HG03060 (cell line): ENCODE measurements at regions not wholly inside any gene's neighbourhood (a gene's known extent, or its start where the extent isn't known, plus 50 kb on each side); places are given as distances from the start of the nearest gene placed in this dataset.

Experiments
- ATAC-seq: cut with Tn5 transposase; IDR thresholded peaks from one replicate; pipeline ENCODE4 v1.9.1; 2021; ENCODE audit warnings: low read depth, moderate number of reproducible peaks; ENCODE audit not compliant: unreplicated experiment

DNA sequence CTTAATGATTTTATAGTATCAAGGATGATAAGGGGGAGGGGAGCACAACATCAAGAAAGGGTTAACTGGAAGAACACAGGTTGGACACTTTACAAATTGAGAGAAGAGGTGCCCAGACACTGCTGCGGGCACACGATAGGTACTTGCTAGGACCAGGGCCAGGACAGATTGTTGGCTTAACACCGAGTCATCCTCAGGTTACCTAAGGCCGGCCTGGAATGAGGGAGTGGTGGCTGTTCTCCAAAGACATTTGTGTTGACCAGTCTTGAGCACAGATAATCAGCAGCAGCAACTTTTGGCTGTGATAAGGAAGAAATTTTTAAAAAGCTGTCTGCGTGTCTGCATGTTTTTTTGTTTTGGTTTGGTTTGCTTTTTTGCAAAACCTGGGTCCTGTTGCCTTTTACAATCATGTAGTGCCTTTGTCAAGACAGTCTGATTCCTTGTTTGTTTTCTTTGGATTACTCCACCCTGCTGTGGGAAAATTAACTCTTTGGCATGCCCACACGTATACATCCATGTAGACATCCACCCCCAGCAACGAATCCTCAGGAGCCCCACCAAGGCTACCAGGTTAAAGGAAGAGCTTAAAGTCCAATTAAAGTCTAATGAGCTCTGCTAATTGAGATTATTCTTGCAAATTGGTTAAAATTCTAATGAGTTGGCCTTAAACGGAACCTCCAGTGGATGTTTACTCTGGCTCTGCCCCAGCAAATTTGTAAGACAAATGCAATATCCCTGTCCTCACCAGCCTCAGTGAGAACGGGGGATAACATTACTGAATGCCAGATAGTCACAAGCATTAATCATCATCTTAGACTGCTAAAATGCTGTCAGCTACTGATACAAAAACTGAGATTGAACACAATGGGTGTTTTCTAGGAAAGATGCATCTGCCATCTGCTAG is 382.3 kb downstream of the ACTL7B start:
- ATAC-seq: no peak

DNA sequence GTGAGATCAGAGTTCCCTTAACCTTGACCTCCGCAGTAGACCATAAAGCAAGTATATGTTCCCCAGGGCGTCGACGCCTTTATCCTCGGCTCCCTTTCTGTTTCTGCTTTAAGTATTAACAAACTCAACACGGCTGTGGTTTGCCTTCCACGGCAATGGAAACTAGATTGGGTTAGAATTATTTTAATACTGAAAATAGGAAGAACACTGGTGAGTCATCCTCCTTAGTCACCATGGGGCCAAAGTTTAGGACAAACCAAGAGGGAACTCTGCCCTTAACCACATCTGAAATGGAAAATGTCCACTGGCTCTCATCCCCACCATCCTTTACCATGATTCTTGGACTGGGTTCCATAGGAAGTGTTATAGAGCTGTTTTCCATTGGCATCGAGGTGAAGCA is 386.1 kb downstream of the ACTL7B start:
- no peak for ATAC-seq

DNA sequence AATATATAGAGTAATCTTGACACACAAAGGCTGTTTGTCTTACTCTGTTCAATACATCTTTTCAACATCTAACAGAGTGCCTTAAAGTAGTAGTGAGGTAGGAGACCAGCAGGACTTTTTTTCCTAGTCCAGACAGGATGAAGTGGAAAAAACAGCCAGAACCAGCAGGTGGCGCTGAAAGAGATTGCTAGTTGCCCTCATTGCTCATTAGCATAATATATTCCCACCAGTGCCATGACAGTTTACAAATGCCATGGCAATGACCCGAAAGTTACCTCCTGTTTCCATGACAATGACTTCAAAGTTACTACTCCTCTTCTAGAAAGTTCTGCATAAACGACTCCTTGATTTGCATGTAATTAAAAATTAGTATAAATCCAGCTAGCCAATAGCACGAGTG is 387.4 kb downstream of the ACTL7B start:
- ATAC-seq: no peak

DNA sequence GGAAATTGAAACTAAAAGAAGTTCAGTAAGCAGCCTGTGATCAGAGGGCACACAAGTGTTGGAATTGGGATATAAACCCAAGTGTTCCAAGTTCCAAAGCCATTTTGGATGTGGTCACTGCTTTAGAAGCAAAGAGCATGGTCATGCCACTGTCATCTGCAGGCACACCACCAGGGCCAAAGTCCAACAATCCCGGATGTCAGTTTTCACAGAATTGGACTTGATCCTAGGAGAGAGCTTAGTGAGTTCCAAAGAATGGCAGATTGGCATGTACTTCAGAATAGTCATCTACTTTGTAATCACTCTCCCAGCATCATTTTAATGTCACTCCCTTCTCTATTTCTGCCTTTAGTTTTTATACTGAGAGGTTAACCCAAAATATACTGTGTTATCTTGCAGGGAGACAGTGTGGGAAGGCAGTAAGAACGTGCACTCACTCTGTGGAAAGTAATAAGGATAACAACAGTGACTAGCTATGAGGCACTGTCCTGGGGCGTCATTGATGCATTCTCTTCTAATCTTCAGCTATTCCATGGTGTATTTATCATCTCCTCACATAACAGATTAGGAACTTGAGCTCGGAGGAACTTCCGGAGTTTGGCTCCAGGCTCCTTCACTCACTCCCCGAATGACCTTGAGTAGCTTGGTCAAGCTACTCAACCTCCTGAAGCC is 388.0 kb downstream of the ACTL7B start:
- no peak for ATAC-seq

DNA sequence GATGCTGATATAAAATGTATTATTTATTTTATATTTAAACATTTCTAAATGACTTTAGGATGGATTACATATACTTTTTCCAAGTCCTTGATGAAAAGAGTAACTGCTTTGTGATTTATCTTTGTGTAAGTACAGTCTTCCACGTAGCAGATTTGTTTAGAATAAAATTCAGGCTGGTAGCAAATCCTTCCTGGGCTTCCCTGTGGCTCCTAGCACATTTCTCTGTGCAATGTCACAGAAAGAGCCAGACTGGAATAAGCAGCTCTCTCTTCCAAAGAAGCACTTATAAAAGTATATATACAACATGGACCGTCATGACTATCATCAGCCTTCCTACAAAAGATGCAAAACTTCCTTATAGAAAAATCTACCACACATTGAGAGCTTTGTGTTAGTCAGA is 388.6 kb downstream of the ACTL7B start:
- no peak for ATAC-seq

DNA sequence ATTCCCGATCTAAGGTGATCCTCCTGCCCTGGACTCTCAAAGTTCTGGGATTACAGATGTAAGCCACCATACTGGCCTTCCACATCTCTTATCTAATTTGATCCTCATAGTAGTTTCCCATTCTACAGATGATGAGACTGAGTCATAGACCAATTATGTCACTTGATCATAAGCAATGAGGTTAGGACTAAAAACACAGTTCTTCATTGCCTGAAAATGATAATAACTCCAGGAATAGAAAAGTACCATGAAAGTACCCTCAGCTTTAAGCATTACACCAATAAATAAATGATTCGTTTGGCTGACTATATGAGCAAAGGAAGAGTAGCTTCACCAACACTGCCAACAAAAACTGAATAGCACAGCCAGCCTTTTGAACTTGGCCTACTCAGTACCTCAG is 389.5 kb downstream of the ACTL7B start:
- ATAC-seq: no peak

DNA sequence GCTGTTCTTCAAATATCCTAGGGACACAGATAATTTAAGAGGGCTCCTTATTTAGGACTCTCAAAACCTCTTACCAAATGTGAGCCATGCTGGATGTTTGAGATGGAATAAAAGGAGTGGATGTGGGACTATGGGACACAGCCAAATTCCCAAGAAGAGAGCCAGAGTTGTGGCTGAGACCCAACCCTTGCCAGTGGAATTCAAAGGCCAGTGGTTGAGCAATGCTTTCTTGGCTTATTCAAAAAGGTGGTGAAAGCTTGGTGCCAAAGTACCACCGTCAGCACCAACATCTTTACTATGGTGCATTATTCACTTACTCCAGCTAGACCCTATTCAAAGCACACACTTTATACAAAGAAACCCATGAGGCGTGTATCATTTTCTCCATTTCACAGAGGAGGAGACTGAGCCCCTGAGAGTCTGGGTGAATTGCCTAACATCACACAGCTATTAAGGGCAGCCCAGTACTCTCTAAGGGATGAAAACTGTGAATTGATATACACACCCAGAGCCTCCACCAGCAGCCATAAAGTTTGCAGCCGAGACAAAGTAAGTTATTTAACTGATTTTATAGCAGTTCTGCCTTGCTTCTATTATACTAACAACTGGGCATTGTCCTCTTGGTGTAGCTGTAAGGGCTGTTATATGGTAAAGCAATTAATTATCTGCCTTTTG is 391.7 kb downstream of the ACTL7B start:
- no peak for ATAC-seq

DNA sequence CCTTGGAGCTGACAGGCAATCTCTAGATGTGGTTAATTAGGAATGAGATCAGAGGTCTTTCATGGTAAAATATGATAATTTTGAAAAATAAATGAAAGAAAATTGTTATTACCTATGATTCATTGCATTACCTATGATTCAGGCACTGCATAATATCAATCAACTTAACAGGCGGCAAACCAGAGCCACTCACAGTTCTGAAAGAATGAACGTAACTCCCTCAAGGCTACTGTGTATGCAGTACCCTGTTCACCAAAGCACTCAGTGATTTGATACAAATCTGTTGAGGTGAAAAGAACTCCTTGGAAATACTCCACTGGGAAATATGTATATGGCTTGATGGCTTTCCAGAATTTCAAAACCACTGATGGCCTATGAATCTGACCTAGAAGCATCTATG is 398.9 kb downstream of the ACTL7B start:
- no peak for ATAC-seq

DNA sequence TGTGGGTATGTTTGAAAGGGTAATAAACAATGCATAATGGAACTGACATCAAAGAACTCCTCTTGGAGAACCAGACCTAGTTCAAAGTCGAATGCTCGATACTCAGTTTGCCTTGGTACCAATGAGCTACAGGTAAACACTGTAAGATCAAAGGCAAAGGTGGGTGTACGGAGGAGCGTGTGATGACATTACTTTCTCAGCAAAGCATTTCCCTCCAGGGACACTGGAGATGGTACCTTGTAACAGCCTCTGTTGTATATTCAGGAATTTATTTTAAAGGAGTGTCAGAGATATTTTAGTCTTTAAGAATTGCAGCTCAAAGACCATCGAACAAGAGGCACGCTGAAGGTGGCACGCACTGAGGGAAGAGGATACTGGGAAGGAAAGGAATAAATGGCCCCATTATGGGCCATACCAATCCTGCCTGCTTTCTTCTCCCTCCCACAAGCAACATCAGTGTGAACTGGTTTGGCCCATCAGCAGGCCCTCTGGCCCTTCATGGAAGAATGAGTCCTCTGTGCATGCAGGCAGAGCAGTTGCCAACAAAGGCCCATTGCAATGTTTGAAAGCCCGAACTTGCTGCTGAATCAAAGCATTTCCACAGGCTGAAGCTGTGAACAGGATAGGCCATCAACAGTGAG is 410.2 kb downstream of the ACTL7B start:
- ATAC-seq: no peak

DNA sequence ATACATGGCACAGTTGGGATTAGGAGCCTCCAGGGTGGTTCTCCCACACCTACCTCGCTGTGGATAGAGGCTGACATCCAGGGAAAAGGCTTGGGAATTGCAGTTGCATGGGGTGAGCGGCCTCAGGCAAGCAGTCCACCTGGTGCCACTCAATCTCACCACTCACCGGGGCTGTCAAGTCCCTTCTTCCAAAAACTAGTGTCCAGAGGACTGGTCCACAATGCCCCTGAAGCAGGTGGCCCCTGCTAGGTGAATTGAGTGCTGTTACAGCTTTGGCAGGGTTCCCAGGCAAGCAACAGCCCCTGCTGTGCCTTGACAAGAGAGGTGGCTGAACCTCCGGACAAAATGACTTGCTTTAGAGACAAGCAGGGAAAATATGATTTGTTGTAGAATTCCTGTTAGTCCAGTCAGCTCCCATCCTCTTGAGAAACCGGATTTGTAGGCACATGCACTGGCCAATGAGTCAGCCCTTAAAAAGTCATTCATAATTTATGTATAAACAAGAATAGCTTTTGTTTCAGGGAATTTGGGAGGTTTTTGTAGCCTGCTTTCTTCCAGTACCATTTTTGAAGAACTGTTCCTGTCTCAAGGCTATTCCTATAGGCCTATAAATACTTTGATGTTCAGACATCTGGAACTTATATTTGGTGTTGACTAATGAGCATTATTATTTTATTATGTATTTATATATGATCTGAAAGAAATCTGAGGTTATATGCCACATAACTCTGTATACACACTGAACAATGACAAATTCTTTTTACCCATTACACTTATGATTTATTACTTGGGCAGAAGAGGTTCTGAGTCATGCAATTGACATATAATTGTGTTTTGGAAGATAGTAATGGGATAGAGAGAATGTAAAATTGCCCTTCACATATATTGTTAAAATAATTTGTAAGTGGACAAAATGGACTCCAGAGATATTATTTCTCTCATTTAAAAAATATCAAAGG is 411.1 kb downstream of the ACTL7B start:
- no peak for ATAC-seq

DNA sequence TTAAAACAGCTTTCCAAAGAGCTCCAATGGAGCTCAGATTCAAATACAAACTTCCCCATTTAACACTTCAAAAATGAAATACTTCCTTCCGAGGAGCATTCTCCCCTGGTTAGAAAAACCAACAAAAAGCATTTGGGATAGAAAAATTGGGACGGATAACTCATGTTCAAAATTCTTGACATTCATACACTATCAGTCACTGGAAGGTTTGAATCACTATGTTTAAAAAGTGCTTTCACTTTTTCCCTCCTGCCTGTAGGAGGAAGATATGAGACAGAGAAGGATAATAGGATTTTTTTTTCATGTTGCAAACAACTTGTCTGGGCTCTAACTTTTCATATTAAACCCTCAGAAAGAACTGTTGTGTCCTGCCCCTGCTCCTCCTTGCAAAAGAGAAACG is 412.0 kb downstream of the ACTL7B start:
- ATAC-seq: no peak

DNA sequence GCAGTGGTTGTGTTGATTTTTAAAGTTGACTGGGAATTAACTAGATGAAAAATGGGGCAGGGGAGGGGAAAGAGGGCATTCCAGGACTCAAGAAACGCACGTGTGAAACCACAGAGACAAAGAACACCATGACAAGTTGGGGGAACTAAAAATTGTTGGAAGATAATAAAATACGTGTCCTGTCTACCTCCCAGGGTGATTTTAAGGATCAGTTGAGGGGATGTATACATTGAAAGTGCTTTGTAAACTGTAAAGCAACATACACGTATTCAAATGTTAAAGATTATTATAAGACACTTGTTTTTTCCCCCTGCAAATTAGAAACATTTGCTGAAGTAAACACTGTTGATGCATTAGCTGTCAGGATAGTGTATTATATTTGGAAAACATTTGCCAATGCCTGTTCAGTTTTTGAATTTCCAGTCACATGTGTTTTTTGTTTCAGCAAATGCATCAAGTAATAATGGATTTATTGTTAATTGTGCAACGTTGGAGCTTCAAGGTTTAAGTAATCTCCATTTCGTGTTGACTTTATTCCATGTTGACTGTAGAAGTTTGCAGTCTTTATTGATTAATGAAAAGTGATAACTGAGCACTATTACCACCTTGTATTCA is 412.7 kb downstream of the ACTL7B start:
- no peak for ATAC-seq

DNA sequence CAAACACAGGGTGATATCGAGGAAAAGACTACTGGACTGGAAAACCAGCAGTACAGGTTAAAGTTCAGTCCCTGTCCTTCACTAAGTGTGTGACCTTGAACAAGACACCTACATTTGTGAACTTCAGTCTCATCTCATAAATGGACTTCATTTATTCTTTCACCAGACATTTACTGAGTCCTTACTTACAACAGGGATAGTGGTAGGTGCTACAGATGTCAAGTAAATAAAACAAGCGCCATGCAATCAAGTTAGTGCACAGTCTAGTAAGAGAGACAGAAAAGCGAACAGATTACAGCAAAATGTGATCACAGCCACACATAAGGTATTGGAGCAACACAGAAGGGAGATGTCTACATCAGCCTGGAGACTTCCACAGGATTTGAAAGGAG is 413.2 kb downstream of the ACTL7B start:
- no peak for ATAC-seq

DNA sequence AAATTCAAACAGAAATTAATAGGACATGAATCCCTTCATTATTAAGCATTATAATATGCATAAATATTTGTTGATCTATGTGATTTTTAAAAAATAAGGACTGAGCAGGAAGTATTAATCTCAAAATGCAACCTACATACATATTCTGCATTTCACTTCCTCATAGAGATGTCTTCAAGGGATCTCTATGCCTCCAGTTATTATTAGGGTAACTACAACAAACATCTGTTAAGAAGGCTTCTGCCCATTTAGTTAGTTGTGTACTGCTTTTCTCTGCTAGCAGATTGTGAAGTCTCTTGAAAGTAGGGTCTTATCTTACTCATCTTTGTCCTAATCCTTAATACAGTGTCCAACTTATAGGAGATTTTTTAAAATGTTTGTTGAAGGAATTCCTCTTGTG is 414.1 kb downstream of the ACTL7B start:
- ATAC-seq: no peak

DNA sequence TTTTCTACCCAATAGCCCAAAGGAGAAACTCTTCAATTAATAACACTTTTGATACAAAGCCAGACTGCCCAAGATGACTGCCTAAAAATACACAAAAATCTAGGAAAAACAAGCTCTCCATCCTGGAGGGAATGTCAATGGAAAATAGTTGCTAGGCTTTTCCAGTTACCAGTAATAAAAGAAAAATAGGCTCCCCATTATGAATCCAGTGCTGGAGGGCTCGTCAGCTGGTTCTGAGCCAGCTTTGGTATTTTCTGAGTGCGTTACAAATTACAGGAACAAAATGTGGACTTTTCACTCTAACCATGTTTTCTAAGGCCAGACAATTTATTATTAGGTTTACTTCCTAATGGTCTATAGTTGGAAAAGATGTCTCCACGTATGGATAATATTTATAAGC is 414.5 kb downstream of the ACTL7B start:
- no peak for ATAC-seq

DNA sequence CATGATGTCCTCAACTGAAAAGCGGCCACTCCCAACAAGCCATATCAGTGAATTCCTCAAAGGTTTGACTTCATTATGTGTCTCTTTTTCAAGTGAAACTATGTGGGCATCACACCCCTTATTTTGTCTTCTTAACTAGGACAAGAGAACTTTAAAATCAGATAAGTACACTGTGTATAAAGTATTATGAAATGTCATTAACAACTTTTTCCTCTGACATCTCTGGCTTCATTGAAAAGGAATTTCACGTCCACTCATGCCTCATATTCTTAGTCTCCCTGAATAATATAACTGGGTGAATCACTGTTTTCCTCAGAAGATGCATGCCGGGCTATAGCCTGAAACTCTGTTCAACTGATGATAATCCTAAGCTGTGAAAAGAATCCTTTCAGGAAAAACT is 415.8 kb downstream of the ACTL7B start:
- ATAC-seq: no peak

DNA sequence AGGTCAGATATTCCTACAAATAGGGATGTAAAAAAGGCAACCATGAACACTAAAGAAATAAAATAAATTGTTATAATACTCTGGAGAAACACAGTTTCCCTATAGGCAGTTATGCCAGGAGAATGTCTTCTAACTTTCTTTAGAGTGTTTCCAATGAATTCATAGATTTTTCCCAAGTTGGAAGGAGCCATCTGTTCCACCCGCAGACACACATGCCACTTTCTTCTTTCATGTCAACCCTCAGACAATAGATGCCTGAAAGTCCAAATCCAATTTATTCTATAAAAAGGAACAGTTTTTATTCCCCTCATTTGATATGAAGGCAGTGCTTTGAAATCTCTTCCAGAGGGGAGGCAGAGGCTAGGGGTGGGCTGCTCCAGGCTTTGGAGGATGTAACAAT is 418.1 kb downstream of the ACTL7B start:
- ATAC-seq: no peak

DNA sequence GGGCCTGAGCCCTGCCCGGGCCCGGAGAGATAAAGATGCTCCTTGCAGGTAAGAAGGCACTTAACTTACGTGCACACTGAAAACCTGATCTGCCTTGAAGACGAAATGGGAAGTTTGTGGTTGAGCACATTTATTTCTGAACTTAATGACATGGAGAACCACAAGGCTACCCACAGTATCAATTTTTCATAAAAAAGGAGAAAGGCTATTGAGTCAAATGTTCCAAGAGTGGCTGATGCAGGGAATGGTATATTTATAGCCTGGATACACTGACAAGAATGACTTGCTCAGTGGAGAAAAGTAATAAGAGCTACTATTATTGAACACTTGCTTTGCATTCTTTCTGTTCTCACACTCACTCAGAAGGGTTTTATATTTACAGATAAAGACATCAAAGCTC is 419.3 kb downstream of the ACTL7B start:
- no peak for ATAC-seq

DNA sequence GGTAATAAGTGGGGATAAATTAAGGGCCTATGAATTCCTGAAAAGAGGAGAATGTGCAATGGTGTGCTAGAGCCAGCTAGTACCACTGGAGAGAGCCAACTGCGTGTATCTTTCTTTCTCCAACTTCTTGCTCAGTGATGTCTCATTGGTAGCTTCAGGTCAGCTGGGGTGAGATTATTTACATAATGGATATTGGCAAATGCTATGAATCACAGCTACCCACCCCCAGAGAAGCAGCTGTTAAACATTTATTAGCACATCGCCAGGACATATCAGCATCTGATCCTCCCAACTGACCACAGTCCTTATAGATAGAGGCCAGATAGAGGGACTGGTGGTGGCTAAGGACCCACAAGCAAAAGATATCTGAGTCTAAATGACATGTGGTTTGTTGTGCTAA is 421.3 kb downstream of the ACTL7B start:
- no peak for ATAC-seq

DNA sequence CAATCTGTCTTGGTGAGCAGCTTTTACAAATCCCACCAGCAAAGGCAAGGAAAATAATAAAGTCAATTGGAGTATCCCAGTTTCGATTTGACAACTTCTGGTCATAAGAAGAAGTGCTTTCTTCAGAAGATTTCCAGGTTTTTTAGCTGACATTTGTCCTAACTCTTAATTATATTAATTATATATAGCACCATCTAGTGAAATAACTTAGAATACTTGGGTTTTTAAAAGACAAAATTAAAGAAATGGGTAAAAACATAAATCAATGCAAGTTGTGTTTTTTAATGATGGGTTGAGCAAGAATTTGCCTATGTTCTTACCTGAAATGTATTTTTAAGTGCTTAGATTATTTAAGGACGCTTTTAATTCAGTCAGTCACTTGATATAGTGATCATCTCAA is 421.8 kb downstream of the ACTL7B start:
- no peak for ATAC-seq
